Activated CD8-positive, alpha-beta memory T cell treated with anti-CD3 and anti-CD28 coated beads for 48 hours (primary cell): ENCODE measurements at regions not wholly inside any gene's neighbourhood (a gene's known extent, or its start where the extent isn't known, plus 50 kb on each side); places are given as distances from the start of the nearest gene placed in this dataset.

Experiments used
- DNase-seq, 3 experiments: peaks; one replicate each; pipeline ENCODE4 v3.0.0-alpha.2; 2020; ENCODE audit warnings: low read depth in 2 of 3, low spot score in 2 of 3

GRCh38 chr3:139197251-139197650 lies 146.6 kb upstream of the MRPS22 start:
- no peak for DNase-seq

GRCh38 chr3:139198186-139198585 lies 145.6 kb upstream of the MRPS22 start:
- DNase-seq, result no peak

GRCh38 chr3:139198929-139199328 lies 144.9 kb upstream of the MRPS22 start:
- DNase-seq, result no peak

GRCh38 chr3:139199421-139200010 lies 144.3 kb upstream of the MRPS22 start:
- DNase-seq, result no peak

- no peak for DNase-seq
Observed at GRCh38 chr3:139201446-139202225, 142.2 kb upstream of the MRPS22 start.

- no peak for DNase-seq
Observed at GRCh38 chr3:139202226-139202958, 141.4 kb upstream of the MRPS22 start.

GRCh38 chr3:139202959-139203349 lies 140.9 kb upstream of the MRPS22 start:
- DNase-seq, result no peak

- DNase-seq, result no peak
Observed at GRCh38 chr3:139203752-139204151, 140.1 kb upstream of the MRPS22 start.

- DNase-seq, result no peak
Observed at GRCh38 chr3:139204728-139205127, 139.1 kb upstream of the MRPS22 start.

GRCh38 chr3:139213936-139214335 lies 129.9 kb upstream of the MRPS22 start:
- DNase-seq, result no peak

GRCh38 chr3:139216958-139217357 lies 126.9 kb upstream of the MRPS22 start:
- no peak for DNase-seq

- no peak for DNase-seq
Observed at GRCh38 chr3:139217633-139218032, 126.2 kb upstream of the MRPS22 start.

- no peak for DNase-seq
Observed at GRCh38 chr3:139218046-139218445, 125.8 kb upstream of the MRPS22 start.

- DNase-seq, result no peak
Observed at GRCh38 chr3:139219463-139219862, 124.4 kb upstream of the MRPS22 start.

GRCh38 chr3:139222100-139222657 lies 121.6 kb upstream of the MRPS22 start:
- no peak for DNase-seq

GRCh38 chr3:139225548-139225947 lies 118.3 kb upstream of the MRPS22 start:
- DNase-seq, result no peak

GRCh38 chr3:139226731-139227130 lies 117.1 kb upstream of the MRPS22 start:
- no peak for DNase-seq

GRCh38 chr3:139227165-139227564 lies 116.7 kb upstream of the MRPS22 start:
- DNase-seq, result no peak

GRCh38 chr3:139227827-139228226 lies 116.0 kb upstream of the MRPS22 start:
- no peak for DNase-seq

- no peak for DNase-seq
Observed at GRCh38 chr3:139230391-139230790, 113.4 kb upstream of the MRPS22 start.

GRCh38 chr3:139231555-139232281 lies 112.1 kb upstream of the MRPS22 start:
- DNase-seq, result no peak
